H1 (cell line): ENCODE measurements at regions not wholly inside any gene's neighbourhood (a gene's known extent, or its start where the extent isn't known, plus 50 kb on each side); places are given as distances from the start of the nearest gene placed in this dataset.

ENCODE experiments used
- ASH2L ChIP-seq: fragments of 200-600, 300-600 bp; sonication (generic); IDR thresholded peaks from one replicate; pipeline ENCODE4 v1.7.1; 2017; ENCODE audit warnings: low read length
- ATF2 ChIP-seq: IDR thresholded peaks from 2 replicates; pipeline ENCODE4 v1.6.1; 2012; ENCODE audit warnings: low read length, inconsistent platforms
- POLR2A ChIP-seq, 2 experiments: IDR thresholded peaks; 1 replicate in 1 of 2; 2 replicates in 1 of 2; pipeline ENCODE4 v1.6.1; 2011; ENCODE audit warnings: low read depth in 2 of 2, low read length in 2 of 2, mild to moderate bottlenecking in 2 of 2; ENCODE audit errors: control extremely low read depth in 1 of 2

- no peak for TF ChIP-seq ATF2
- no peak for TF ChIP-seq POLR2A (IDR thresholded peaks at IDR 0.05; ENCODE audit: control extremely low read depth in 1 of 2, low read depth in 2 of 2, low read length in 2 of 2)
- TF ChIP-seq ASH2L, result no peak
Observed at GRCh38 chr16:63037761-63038396, 1001.6 kb upstream of the CDH8 start (continued).
